Common myeloid progenitor, CD34-positive (primary cell): ENCODE measurements at regions not wholly inside any gene's neighbourhood (a gene's known extent, or its start where the extent isn't known, plus 50 kb on each side); places are given as distances from the start of the nearest gene placed in this dataset.

Experiments
- CTCF ChIA-PET: fragments of 350-600 bp; sonication (Branson Sonifier 250); formaldehyde crosslinking; loops from one replicate; lab custom pipeline; 2021; ENCODE audit warnings: antibody characterized with exemption; lab: Charles Lee
- POLR2A ChIA-PET: fragments of 350-600 bp; sonication (Branson Sonifier 250); formaldehyde crosslinking; loops from one replicate; lab custom pipeline; 2021; ENCODE audit warnings: antibody characterized with exemption; lab: Charles Lee
- DNase-seq, 3 donors: peaks; one replicate each; pipeline versions ENCODE4 v3.0.0 to v3.0.0-alpha.2; 2013
- H3K27ac ChIP-seq, 2 experiments: 1 replicate in 1 of 2; 2 replicates in 1 of 2; pipeline ENCODE4 v1.7.0; 2013; ENCODE audit warnings: inconsistent platforms in 2 of 2, low read length in 2 of 2, mild to moderate bottlenecking in 2 of 2, low read depth in 1 of 2, moderate library complexity in 1 of 2; ENCODE audit not compliant: severe bottlenecking in 2 of 2, insufficient read depth in 1 of 2, poor library complexity in 1 of 2
- H3K27me3 ChIP-seq, 5 experiments: replicated peaks in 2 of 5; 1 replicate in 3 of 5; 2 replicates in 2 of 5; pipeline versions ENCODE4 v1.6.1 to v1.7.0; 2013; ENCODE audit warnings: low read length in 4 of 5, mild to moderate bottlenecking in 2 of 5, moderate library complexity in 2 of 5, inconsistent platforms in 1 of 5; ENCODE audit not compliant: insufficient read depth in 5 of 5, control insufficient read depth in 4 of 5
- H3K36me3 ChIP-seq, 4 experiments: 1 replicate in 2 of 4; 2 replicates in 2 of 4; pipeline versions ENCODE4 v1.6.1 to v1.7.0; 2013; ENCODE audit warnings: low read length in 3 of 4, control low read depth in 1 of 4, mild to moderate bottlenecking in 1 of 4; ENCODE audit not compliant: control insufficient read depth in 4 of 4, insufficient read depth in 4 of 4
- H3K4me1 ChIP-seq, 4 experiments: 1 replicate in 3 of 4; 2 replicates in 1 of 4; pipeline versions ENCODE4 v1.6.1 to v1.7.1; 2013; ENCODE audit warnings: low read length in 3 of 4, mild to moderate bottlenecking in 3 of 4, control low read depth in 1 of 4, inconsistent platforms in 1 of 4, moderate library complexity in 1 of 4; ENCODE audit not compliant: control insufficient read depth in 4 of 4, insufficient read depth in 4 of 4; ENCODE audit errors: control extremely low read depth in 1 of 4
- H3K4me3 ChIP-seq, 7 experiments: 1 replicate in 4 of 7; 2 replicates in 3 of 7; pipeline versions ENCODE4 v1.5.1 to v1.7.0; 2013; ENCODE audit warnings: mild to moderate bottlenecking in 7 of 7, low read length in 6 of 7, moderate library complexity in 6 of 7, inconsistent platforms in 2 of 7, low read depth in 2 of 7, control low read depth in 1 of 7; ENCODE audit not compliant: insufficient read depth in 4 of 7, control insufficient read depth in 1 of 7; ENCODE audit errors: extremely low read depth in 1 of 7
- H3K9me3 ChIP-seq, 5 experiments: 1 replicate in 4 of 5; 2 replicates in 1 of 5; pipeline versions ENCODE4 v1.6.1 to v1.7.1; 2013; ENCODE audit warnings: low read length in 4 of 5, mild to moderate bottlenecking in 2 of 5, inconsistent platforms in 1 of 5, low read depth in 1 of 5, moderate library complexity in 1 of 5; ENCODE audit not compliant: control insufficient read depth in 4 of 5, insufficient read depth in 2 of 5; ENCODE audit errors: control extremely low read depth in 1 of 5
- WGBS: methylation state at CpG from one replicate; pipeline ENCODE4 v1.1.5; 2013; ENCODE audit not compliant: insufficient coverage; 5-methylcytosine and 5-hydroxymethylcytosine counted together

- Histone ChIP-seq H3K4me3 (no peak overlapping the region), H3K36me3 (no peaks in the 10 kb centered on the region), H3K9me3 (no peaks in the 10 kb centered on the region), H3K27me3 (peaks cover 0 to 4% (median 0%) of the 10 kb centered on the region in 5 experiments), H3K4me1 (peaks cover 4 to 63% (median 46%) of the 10 kb centered on the region in 4 experiments), H3K27ac (no peak overlapping the region)
- CTCF ChIA-PET: interaction anchor here (1.9 kb wide), 1 partner anchor 9 kb away, joined by 6 read pairs; no protein-coding TSS in a partner anchor
- 71% methylated on average over 7 of the region's 8 CpGs for WGBS
- POLR2A ChIA-PET: interaction anchor here (0.7 kb wide), 1 partner anchor 10 kb away, joined by 3 read pairs; no protein-coding TSS in a partner anchor
- peak in 2 of 3 donors; percentile 34 to 40 for DNase-seq
Measured at GRCh38 chr22:48093981-48094380, 1331.5 kb downstream of the TBC1D22A start.

- Histone ChIP-seq H3K27ac (no peak overlapping the region), H3K9me3 (no peaks in the 10 kb centered on the region), H3K4me3 (no peak overlapping the region), H3K4me1 (peaks cover 0 to 54% (median 36%) of the 10 kb centered on the region in 4 experiments), H3K27me3 (peaks cover 0 to 4% (median 0%) of the 10 kb centered on the region in 5 experiments), H3K36me3 (no peaks in the 10 kb centered on the region)
- ChIA-PET CTCF (interaction anchor here (0.6 to 1.9 kb wide), 2 partner anchors 8 to 46 kb away, joined by 3 to 6 read pairs; no protein-coding TSS in a partner anchor), POLR2A (no interaction called here)
- WGBS: 100% methylated on average over 1 of the region's 4 CpGs
- DNase-seq: no peak
Measured at GRCh38 chr22:48092866-48093265, 1330.4 kb downstream of the TBC1D22A start.

GRCh38 chr22:48091656-48092223 lies 1329.3 kb downstream of the TBC1D22A start:
- CTCF ChIA-PET: no interaction called here
- no peaks in the 10 kb centered on the region for H3K9me3 ChIP-seq
- WGBS: 94% methylated on average over 8 of the region's 10 CpGs
- no peak overlapping the region for H3K4me3 ChIP-seq
- POLR2A ChIA-PET: no interaction called here
- H3K36me3 ChIP-seq: no peaks in the 10 kb centered on the region
- peaks cover 0 to 6% (median 4%) of the 10 kb centered on the region in 5 experiments for H3K27me3 ChIP-seq
- DNase-seq: no peak
- no peak overlapping the region for H3K27ac ChIP-seq
- H3K4me1 ChIP-seq: peaks cover 0 to 43% (median 25%) of the 10 kb centered on the region in 4 experiments

- 75% methylated on average over 9 of the region's 11 CpGs for WGBS
- Histone ChIP-seq H3K9me3 (no peaks in the 10 kb centered on the region), H3K36me3 (no peaks in the 10 kb centered on the region), H3K27me3 (peaks cover 0 to 8% (median 4%) of the 10 kb centered on the region in 5 experiments), H3K4me1 (peaks cover 0 to 37% (median 20%) of the 10 kb centered on the region in 4 experiments), H3K27ac (no peak overlapping the region), H3K4me3 (no peak overlapping the region)
- DNase-seq: peak in 1 of 3 donors; percentile 32
- CTCF ChIA-PET: no interaction called here
- POLR2A ChIA-PET: no interaction called here
Measured at GRCh38 chr22:48091060-48091650, 1328.7 kb downstream of the TBC1D22A start.

GRCh38 chr22:48090332-48090672 lies 1327.9 kb downstream of the TBC1D22A start:
- peaks cover 0 to 37% (median 18%) of the 10 kb centered on the region in 4 experiments for H3K4me1 ChIP-seq
- POLR2A ChIA-PET: no interaction called here
- no peak overlapping the region for H3K27ac ChIP-seq
- H3K4me3 ChIP-seq: peak overlapping the region in 4 of 7 experiments; percentile 19 to 65 (median 46)
- no peaks in the 10 kb centered on the region for H3K36me3 ChIP-seq
- H3K9me3 ChIP-seq: no peaks in the 10 kb centered on the region
- DNase-seq: no peak
- CTCF ChIA-PET: no interaction called here
- WGBS: 13% methylated on average over 7 of the region's 7 CpGs
- H3K27me3 ChIP-seq: peaks cover 0 to 16% (median 4%) of the 10 kb centered on the region in 5 experiments

GRCh38 chr22:48089601-48090331 lies 1327.3 kb downstream of the TBC1D22A start:
- Histone ChIP-seq H3K27ac (no peak overlapping the region), H3K36me3 (no peaks in the 10 kb centered on the region), H3K9me3 (no peaks in the 10 kb centered on the region), H3K27me3 (peaks cover 0 to 16% (median 4%) of the 10 kb centered on the region in 5 experiments), H3K4me1 (peaks cover 0 to 42% (median 23%) of the 10 kb centered on the region in 4 experiments), H3K4me3 (peak overlapping the region in 3 of 7 experiments; percentile 28 to 65 (median 63))
- peak; percentile 52 to 85 (median 78) for DNase-seq
- 28% methylated on average over 18 of the region's 19 CpGs for WGBS
- CTCF ChIA-PET: no interaction called here
- POLR2A ChIA-PET: no interaction called here
